ENCODE measurements at regions not wholly inside any gene's neighbourhood (a gene's known extent, or its start where the extent isn't known, plus 50 kb on each side); places are given as distances from the start of the nearest gene placed in this dataset.

GRCh38 chr11:80162387-80162786 is 721.6 kb upstream of the TENM4 start:
- FAIRE-seq (no peak), DNase-seq (ENCODE audit: low read depth in 1 of 2, low spot score in 2 of 2) (no peak)
- no peaks in the 10 kb centered on the region for H3K79me2 ChIP-seq (ENCODE audit: control insufficient read depth in 1 of 2, insufficient read depth in 2 of 2, low read length in 2 of 2)
- POLR2A ChIA-PET (ENCODE audit: partially characterized antibody), result no interaction called here
- no peak overlapping the region for H3K23ac ChIP-seq (ENCODE audit: insufficient read length)
- no peak overlapping the region for H3K56ac ChIP-seq (replicated peaks; ENCODE audit: insufficient read length, low read depth, low read length)
- no peaks in the 10 kb centered on the region for H4K20me1 ChIP-seq (replicated peaks in 1 of 2; ENCODE audit: control insufficient read depth in 1 of 2, insufficient read depth in 2 of 2, low read length in 2 of 2)
- H2BK20ac ChIP-seq (ENCODE audit: low read length), result no peak overlapping the region
- H2AFZ ChIP-seq (ENCODE audit: low read length), result no peak overlapping the region
- H3K4me2 ChIP-seq (ENCODE audit: insufficient read depth in 1 of 2, low read depth in 2 of 2, low read length in 2 of 2), result no peak overlapping the region
- H2BK5ac ChIP-seq (ENCODE audit: low read depth, low read length), result no peak overlapping the region
- H3K36me3 ChIP-seq (ENCODE audit: control insufficient read depth in 2 of 4, insufficient read depth in 4 of 4, low read length in 3 of 4), result no peaks in the 10 kb centered on the region
- no peak overlapping the region for H2AK5ac ChIP-seq (ENCODE audit: low read depth, low read length)
- no peak overlapping the region for H3K18ac ChIP-seq (ENCODE audit: extremely low read depth, low read length)
- H4K91ac ChIP-seq (replicated peaks; ENCODE audit: insufficient read length, low read length), result no peak overlapping the region
- no peaks in the 10 kb centered on the region for H3K23me2 ChIP-seq (ENCODE audit: low read depth, low read length)
- H4K8ac ChIP-seq (ENCODE audit: extremely low read depth, insufficient read depth, low read length), result no peak overlapping the region
- H3K4me1 ChIP-seq (replicated peaks in 1 of 4; ENCODE audit: control insufficient read depth in 3 of 4, insufficient read depth in 4 of 4, low read length in 3 of 4), result peaks cover 0 to 11% (median 2%) of the 10 kb centered on the region in 4 experiments; a peak in 4 of 7 replicates
- no peak overlapping the region for H3K27ac ChIP-seq (ENCODE audit: low read depth, low read length)
- no peaks in the 10 kb centered on the region for H3K27me3 ChIP-seq (replicated peaks in 1 of 4; ENCODE audit: control insufficient read depth in 3 of 4, extremely low read depth in 1 of 4, insufficient read depth in 3 of 4, low read length in 3 of 4)
- no peaks in the 10 kb centered on the region for H3K79me1 ChIP-seq (ENCODE audit: low read depth, low read length)
- H2BK12ac ChIP-seq (ENCODE audit: low read depth, low read length), result no peak overlapping the region
- H4K5ac ChIP-seq (ENCODE audit: insufficient read length, low read depth, low read length), result no peak overlapping the region
- no peak overlapping the region for H3K4ac ChIP-seq (replicated peaks; ENCODE audit: insufficient read length, low read depth, low read length)
- no peaks in the 10 kb centered on the region for H3K9me3 ChIP-seq (ENCODE audit: insufficient read depth in 2 of 2, low read depth in 1 of 2, low read length in 1 of 2)
- no peak overlapping the region for H2BK120ac ChIP-seq (replicated peaks; ENCODE audit: low read depth, low read length)
- no peak for TF ChIP-seq TEAD4 (IDR thresholded peaks at IDR 0.05; ENCODE audit: low read depth, low read length)
- TF ChIP-seq SP4 (IDR thresholded peaks at IDR 0.05; ENCODE audit: low read length), result no peak
- no peak for TF ChIP-seq RFX5 (IDR thresholded peaks at IDR 0.05; ENCODE audit: borderline replicate concordance, low read depth, low read length)
- TF ChIP-seq SRF (IDR thresholded peaks at IDR 0.05; ENCODE audit: low read depth, low read length), result no peak
- no peak for TF ChIP-seq TAF1 (IDR thresholded peaks at IDR 0.05; ENCODE audit: low read depth, low read length)
- no peak for TF ChIP-seq SP2 (IDR thresholded peaks at IDR 0.05; ENCODE audit: low read length)
- no peak for TF ChIP-seq HDAC6 (IDR thresholded peaks at IDR 0.05; ENCODE audit: low read depth, low read length)
- TF ChIP-seq CTBP2 (IDR thresholded peaks at IDR 0.05; ENCODE audit: borderline replicate concordance, insufficient read depth, insufficient read length, low read length), result no peak
- TF ChIP-seq EZH2 (IDR thresholded peaks at IDR 0.05; ENCODE audit: low read depth, low read length, severe bottlenecking), result no peak
- TF ChIP-seq KDM4A (IDR thresholded peaks at IDR 0.05; ENCODE audit: low read depth, low read length, severe bottlenecking), result no peak
- TF ChIP-seq ZNF274 (IDR thresholded peaks at IDR 0.05; ENCODE audit: borderline replicate concordance, extremely low read depth, low read length), result no peak
- no peak for TF ChIP-seq NANOG (IDR thresholded peaks at IDR 0.05; ENCODE audit: insufficient read depth, low read depth, low read length, poor library complexity, severe bottlenecking)
- no peak for TF ChIP-seq CHD1 (IDR thresholded peaks at IDR 0.05; ENCODE audit: low read depth, low read length)
- no peak overlapping the region for H3K14ac ChIP-seq (ENCODE audit: insufficient read length)
- no peak overlapping the region for H3K9ac ChIP-seq (replicated peaks in 1 of 4; ENCODE audit: extremely low read depth in 1 of 4, low read depth in 3 of 4, low read length in 3 of 4)
- H3K4me3 ChIP-seq (ENCODE audit: extremely low read depth in 1 of 4, insufficient read depth in 2 of 4, low read depth in 3 of 4, low read length in 4 of 4), result no peak overlapping the region
- H2BK15ac ChIP-seq (ENCODE audit: low read length), result no peak overlapping the region
- CTCF ChIA-PET (ENCODE audit: partially characterized antibody), result interaction anchor here (0.8 to 2.1 kb wide), 2 partner anchors 11 to 455 kb away, joined by 3 to 5 read pairs; no protein-coding TSS in a partner anchor
- WGBS, 2 experiments (ENCODE audit: extremely low coverage in 1 of 2, insufficient coverage in 1 of 2, insufficient read length in 1 of 2, insufficient replicate concordance in 2 of 2, low coverage in 1 of 2, low lambda C conversion rate in 2 of 2, missing lambda C conversion rate in 1 of 2), result 92% methylated on average over 4 of the region's 4 CpGs; no CpG with 5 or more reads in 1 of the 2 experiments

All from H1 (cell line).